DND-41 (cell line): ENCODE measurements at regions not wholly inside any gene's neighbourhood (a gene's known extent, or its start where the extent isn't known, plus 50 kb on each side); places are given as distances from the start of the nearest gene placed in this dataset.

Source experiments
- EZH2 ChIP-seq: IDR thresholded peaks from 3 replicates; pipeline ENCODE4 v1.6.1; 2012; ENCODE audit warnings: borderline replicate concordance, low read depth, mild to moderate bottlenecking, moderate library complexity, low read length, inconsistent platforms; ENCODE audit not compliant: severe bottlenecking
- TF ChIP-seq, protein P1 (sequence below): IDR thresholded peaks from 2 replicates; pipeline ENCODE4 v1.5.1; 2012; ENCODE audit warnings: borderline replicate concordance, low read length, moderate library complexity, mild to moderate bottlenecking; ENCODE audit not compliant: poor library complexity, severe bottlenecking; ENCODE audit errors: extremely low read depth

DNA sequence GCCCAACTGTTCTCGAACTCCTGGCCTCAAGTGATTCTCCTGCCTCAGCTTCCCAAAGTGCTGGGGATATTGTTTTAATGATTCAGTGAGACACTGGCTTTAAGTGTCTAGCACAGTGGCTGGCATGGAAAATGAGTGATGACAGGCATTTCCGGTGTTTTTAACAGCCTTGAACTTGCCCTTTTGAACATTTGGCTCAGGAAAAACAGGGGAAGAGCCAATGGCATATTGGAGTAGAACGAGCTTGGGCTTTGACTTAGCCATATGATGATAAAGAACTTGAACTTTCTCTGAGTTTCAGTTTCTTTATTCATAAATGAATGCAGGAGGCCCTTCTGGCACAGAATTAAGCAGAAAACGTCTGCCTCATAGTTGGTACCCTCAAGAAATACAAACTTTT, 145.0 kb upstream of the HS3ST4 start:
- TF ChIP-seq, protein P1, sequence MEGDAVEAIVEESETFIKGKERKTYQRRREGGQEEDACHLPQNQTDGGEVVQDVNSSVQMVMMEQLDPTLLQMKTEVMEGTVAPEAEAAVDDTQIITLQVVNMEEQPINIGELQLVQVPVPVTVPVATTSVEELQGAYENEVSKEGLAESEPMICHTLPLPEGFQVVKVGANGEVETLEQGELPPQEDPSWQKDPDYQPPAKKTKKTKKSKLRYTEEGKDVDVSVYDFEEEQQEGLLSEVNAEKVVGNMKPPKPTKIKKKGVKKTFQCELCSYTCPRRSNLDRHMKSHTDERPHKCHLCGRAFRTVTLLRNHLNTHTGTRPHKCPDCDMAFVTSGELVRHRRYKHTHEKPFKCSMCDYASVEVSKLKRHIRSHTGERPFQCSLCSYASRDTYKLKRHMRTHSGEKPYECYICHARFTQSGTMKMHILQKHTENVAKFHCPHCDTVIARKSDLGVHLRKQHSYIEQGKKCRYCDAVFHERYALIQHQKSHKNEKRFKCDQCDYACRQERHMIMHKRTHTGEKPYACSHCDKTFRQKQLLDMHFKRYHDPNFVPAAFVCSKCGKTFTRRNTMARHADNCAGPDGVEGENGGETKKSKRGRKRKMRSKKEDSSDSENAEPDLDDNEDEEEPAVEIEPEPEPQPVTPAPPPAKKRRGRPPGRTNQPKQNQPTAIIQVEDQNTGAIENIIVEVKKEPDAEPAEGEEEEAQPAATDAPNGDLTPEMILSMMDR: no peak
- no peak for TF ChIP-seq EZH2
